H9 (cell line): ENCODE measurements at regions not wholly inside any gene's neighbourhood (a gene's known extent, or its start where the extent isn't known, plus 50 kb on each side); places are given as distances from the start of the nearest gene placed in this dataset.

Experiments
- DNase-seq: peaks from one replicate; pipeline ENCODE4 v3.0.0-alpha.2; 2017
- H2AFZ ChIP-seq: one replicate; pipeline ENCODE4 v1.6.1; 2013; ENCODE audit warnings: mild to moderate bottlenecking, low read length, control low read depth, moderate library complexity
- H2AK5ac ChIP-seq: 2 replicates; pipeline ENCODE4 v1.6.1; 2013; ENCODE audit warnings: low read length, control low read depth, mixed read lengths; ENCODE audit not compliant: insufficient read length
- H2BK120ac ChIP-seq: one replicate; pipeline ENCODE4 v1.6.1; 2013; ENCODE audit warnings: low read depth, mild to moderate bottlenecking, low read length, control low read depth, inconsistent platforms; ENCODE audit not compliant: poor library complexity, severe bottlenecking
- H2BK12ac ChIP-seq: 2 replicates; pipeline ENCODE4 v1.6.1; 2013; ENCODE audit warnings: low read length, control low read depth, mixed read lengths, low read depth; ENCODE audit not compliant: insufficient read length
- H2BK15ac ChIP-seq: 2 replicates; pipeline ENCODE4 v1.6.1; 2013; ENCODE audit warnings: low read depth, low read length, control low read depth
- H2BK20ac ChIP-seq: one replicate; pipeline ENCODE4 v1.6.1; 2013; ENCODE audit warnings: low read depth, mild to moderate bottlenecking, low read length, control low read depth, inconsistent platforms; ENCODE audit not compliant: poor library complexity, severe bottlenecking
- H2BK5ac ChIP-seq: 2 replicates; pipeline ENCODE4 v1.6.1; 2013; ENCODE audit warnings: low read length, control low read depth, mixed read lengths; ENCODE audit not compliant: insufficient read length
- H3K14ac ChIP-seq: 2 replicates; pipeline ENCODE4 v1.6.1; 2013; ENCODE audit warnings: low read length, control low read depth; ENCODE audit not compliant: insufficient read depth
- H3K18ac ChIP-seq: 2 replicates; pipeline ENCODE4 v1.6.1; 2013; ENCODE audit warnings: low read depth, mild to moderate bottlenecking, mixed read lengths, low read length, control low read depth; ENCODE audit not compliant: insufficient read length
- H3K23ac ChIP-seq: 2 replicates; pipeline ENCODE4 v1.6.1; 2013; ENCODE audit warnings: low read length, control low read depth, mixed read lengths, low read depth; ENCODE audit not compliant: insufficient read length
- H3K23me2 ChIP-seq: 2 replicates; pipeline ENCODE4 v1.6.1; 2013; ENCODE audit warnings: low read depth, mild to moderate bottlenecking, mixed read lengths, low read length, control low read depth; ENCODE audit not compliant: insufficient read length, poor library complexity, severe bottlenecking
- H3K27ac ChIP-seq: 2 replicates; pipeline ENCODE4 v1.5.1; 2013; ENCODE audit warnings: low read length, control low read depth, mixed read lengths, low read depth; ENCODE audit not compliant: insufficient read length
- H3K27me3 ChIP-seq: 2 replicates; pipeline ENCODE4 v1.6.1; 2013; ENCODE audit warnings: low read length, control low read depth, inconsistent platforms; ENCODE audit not compliant: insufficient read depth
- H3K4ac ChIP-seq: 2 replicates; pipeline ENCODE4 v1.6.1; 2013; ENCODE audit warnings: low read depth, mild to moderate bottlenecking, control low read depth, inconsistent platforms, low read length, moderate library complexity
- H3K4me1 ChIP-seq: 2 replicates; pipeline ENCODE4 v1.6.1; 2013; ENCODE audit warnings: low read length, control low read depth, inconsistent platforms; ENCODE audit not compliant: insufficient read depth
- H3K4me2 ChIP-seq: 2 replicates; pipeline ENCODE4 v1.6.1; 2013; ENCODE audit warnings: low read length, control low read depth, mixed read lengths; ENCODE audit not compliant: insufficient read length, insufficient read depth
- H3K56ac ChIP-seq: 2 replicates; pipeline ENCODE4 v1.6.1; 2013; ENCODE audit warnings: low read depth, mild to moderate bottlenecking, mixed read lengths, low read length, control low read depth; ENCODE audit not compliant: insufficient read length
- H3K79me1 ChIP-seq: 2 replicates; pipeline ENCODE4 v1.6.1; 2013; ENCODE audit warnings: low read depth, mild to moderate bottlenecking, moderate library complexity, low read length, control low read depth, inconsistent platforms; ENCODE audit not compliant: insufficient read depth, poor library complexity, severe bottlenecking
- H3K79me2 ChIP-seq: 2 replicates; pipeline ENCODE4 v1.6.1; 2013; ENCODE audit warnings: low read length, control low read depth, inconsistent platforms; ENCODE audit not compliant: insufficient read depth
- H3K9ac ChIP-seq: 2 replicates; pipeline ENCODE4 v1.6.1; 2013; ENCODE audit warnings: low read length, control low read depth, mixed read lengths; ENCODE audit not compliant: insufficient read length; ENCODE audit errors: extremely low read depth
- H3K9me3 ChIP-seq: one replicate; pipeline ENCODE4 v1.6.1; 2013; ENCODE audit warnings: low read depth, low read length, inconsistent platforms; ENCODE audit not compliant: control insufficient read depth
- H3T11ph ChIP-seq: one replicate; pipeline ENCODE4 v1.6.1; 2013; ENCODE audit warnings: mild to moderate bottlenecking, low read length, control low read depth, inconsistent platforms
- H4K20me1 ChIP-seq: one replicate; pipeline ENCODE4 v1.6.1; 2013; ENCODE audit not compliant: control insufficient read depth, insufficient read length, insufficient read depth
- H4K5ac ChIP-seq: 2 replicates; pipeline ENCODE4 v1.6.1; 2013; ENCODE audit warnings: low read depth, mild to moderate bottlenecking, mixed read lengths, low read length, control low read depth; ENCODE audit not compliant: insufficient read length
- H4K8ac ChIP-seq: replicated peaks from 2 replicates; pipeline ENCODE4 v1.6.1; 2013; ENCODE audit warnings: low read length, control low read depth, mixed read lengths, low read depth; ENCODE audit not compliant: insufficient read length
- H4K91ac ChIP-seq: 2 replicates; pipeline ENCODE4 v1.6.1; 2013; ENCODE audit warnings: low read depth, mild to moderate bottlenecking, moderate library complexity, mixed read lengths, low read length, control low read depth; ENCODE audit not compliant: insufficient read length
- H3K27ac Mint-ChIP-seq, 3 experiments: 2 replicates in 2 of 3; 3 replicates in 1 of 3; pipeline ENCODE4 v1.8.0; 2020 to 2021; ENCODE audit warnings: mixed read lengths in 3 of 3, mild to moderate bottlenecking in 1 of 3, moderate library complexity in 1 of 3
- H3K27me3 Mint-ChIP-seq: 2 replicates; pipeline ENCODE4 v1.8.0; 2021; ENCODE audit warnings: low read depth, mild to moderate bottlenecking, moderate library complexity, mixed read lengths
- H3K36me3 Mint-ChIP-seq, 3 experiments: 2 replicates in 2 of 3; 3 replicates in 1 of 3; pipeline ENCODE4 v1.8.0; 2020 to 2021; ENCODE audit warnings: low read depth in 3 of 3, mixed read lengths in 3 of 3; ENCODE audit not compliant: insufficient read depth in 1 of 3
- H3K4me1 Mint-ChIP-seq, 2 experiments: 2 replicates each; pipeline ENCODE4 v1.8.0; 2020; ENCODE audit warnings: mixed read lengths in 2 of 2
- H3K4me3 Mint-ChIP-seq, 2 experiments: 2 replicates in 1 of 2; 3 replicates in 1 of 2; pipeline ENCODE4 v1.8.0; 2020 to 2021; ENCODE audit warnings: mild to moderate bottlenecking in 2 of 2, mixed read lengths in 2 of 2, moderate library complexity in 1 of 2
- H3K9me3 Mint-ChIP-seq, 2 experiments: 2 replicates in 1 of 2; 3 replicates in 1 of 2; pipeline ENCODE4 v1.8.0; 2020; ENCODE audit warnings: mild to moderate bottlenecking in 2 of 2, mixed read lengths in 2 of 2, moderate library complexity in 1 of 2
- WGBS: extraction: QIAGEN DNeasy Blood & Tissue Kit; methylation state at CpG from one replicate; pipeline ENCODE4 v1.1.7; 2013; ENCODE audit warnings: missing lambda C conversion rate, low lambda C conversion rate, mixed read lengths; ENCODE audit not compliant: insufficient read length; ENCODE audit errors: extremely low coverage; 5-methylcytosine and 5-hydroxymethylcytosine counted together
- TF ChIP-seq, protein P1 (sequence below): fragments of 200-600 bp; sonication (generic); conservative IDR thresholded peaks from 3 replicates; pipeline ENCODE4 v1.8.0; 2021; ENCODE audit warnings: antibody characterized with exemption, mild to moderate bottlenecking

GRCh38 chr2:126221506-126221905, 434.5 kb upstream of the GYPC start:
- Histone ChIP-seq H4K20me1 (no peaks in the 10 kb centered on the region), H3K56ac (no peak overlapping the region), H3K79me2 (no peaks in the 10 kb centered on the region), H2BK5ac (no peak overlapping the region), H3K4me2 (no peak overlapping the region), H3K4me1 (no peaks in the 10 kb centered on the region), H3K9ac (no peak overlapping the region), H3K23ac (no peak overlapping the region), H2BK20ac (no peak overlapping the region), H3K27ac (no peak overlapping the region), H3T11ph (no peak overlapping the region), H3K23me2 (no peaks in the 10 kb centered on the region), H3K9me3 (no peaks in the 10 kb centered on the region), H2BK12ac (no peak overlapping the region), H2BK120ac (no peak overlapping the region), H4K8ac (no peak overlapping the region), H3K27me3 (no peaks in the 10 kb centered on the region), H4K91ac (no peak overlapping the region), H3K79me1 (no peaks in the 10 kb centered on the region), H3K4ac (no peak overlapping the region), H2AFZ (no peak overlapping the region), H4K5ac (no peak overlapping the region), H3K18ac (no peak overlapping the region), H2BK15ac (no peak overlapping the region), H3K14ac (no peak overlapping the region), H2AK5ac (no peak overlapping the region)
- no peak for DNase-seq
- WGBS: no CpG with 5 or more reads among the region's 1 CpG
- no peaks in the 10 kb centered on the region for H3K36me3 Mint-ChIP-seq
- H3K27ac Mint-ChIP-seq: no peak overlapping the region
- no peaks in the 10 kb centered on the region for H3K27me3 Mint-ChIP-seq
- no peaks in the 10 kb centered on the region; a peak in 1 of 5 replicates for H3K9me3 Mint-ChIP-seq
- H3K4me1 Mint-ChIP-seq: no peaks in the 10 kb centered on the region
- no peak overlapping the region for H3K4me3 Mint-ChIP-seq
- TF ChIP-seq, protein P1, sequence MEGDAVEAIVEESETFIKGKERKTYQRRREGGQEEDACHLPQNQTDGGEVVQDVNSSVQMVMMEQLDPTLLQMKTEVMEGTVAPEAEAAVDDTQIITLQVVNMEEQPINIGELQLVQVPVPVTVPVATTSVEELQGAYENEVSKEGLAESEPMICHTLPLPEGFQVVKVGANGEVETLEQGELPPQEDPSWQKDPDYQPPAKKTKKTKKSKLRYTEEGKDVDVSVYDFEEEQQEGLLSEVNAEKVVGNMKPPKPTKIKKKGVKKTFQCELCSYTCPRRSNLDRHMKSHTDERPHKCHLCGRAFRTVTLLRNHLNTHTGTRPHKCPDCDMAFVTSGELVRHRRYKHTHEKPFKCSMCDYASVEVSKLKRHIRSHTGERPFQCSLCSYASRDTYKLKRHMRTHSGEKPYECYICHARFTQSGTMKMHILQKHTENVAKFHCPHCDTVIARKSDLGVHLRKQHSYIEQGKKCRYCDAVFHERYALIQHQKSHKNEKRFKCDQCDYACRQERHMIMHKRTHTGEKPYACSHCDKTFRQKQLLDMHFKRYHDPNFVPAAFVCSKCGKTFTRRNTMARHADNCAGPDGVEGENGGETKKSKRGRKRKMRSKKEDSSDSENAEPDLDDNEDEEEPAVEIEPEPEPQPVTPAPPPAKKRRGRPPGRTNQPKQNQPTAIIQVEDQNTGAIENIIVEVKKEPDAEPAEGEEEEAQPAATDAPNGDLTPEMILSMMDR: no peak
